GM18508 (cell line): ENCODE measurements at regions not wholly inside any gene's neighbourhood (a gene's known extent, or its start where the extent isn't known, plus 50 kb on each side); places are given as distances from the start of the nearest gene placed in this dataset.

Source experiments
- ATAC-seq: cut with Tn5 transposase; IDR thresholded peaks from one replicate; pipeline ENCODE4 v1.9.1; 2021; ENCODE audit warnings: moderate number of reproducible peaks; ENCODE audit not compliant: insufficient read depth, unreplicated experiment

- ATAC-seq: no peak
These were observed 112.8 kb upstream of the PSMD7 start for GRCh38 chr16:74183601-74184360.

- no peak for ATAC-seq
These were observed 126.8 kb upstream of the PSMD7 start for GRCh38 chr16:74169687-74170376.

GRCh38 chr16:74169066-74169465 lies 127.5 kb upstream of the PSMD7 start:
- no peak for ATAC-seq

GRCh38 chr16:74168445-74168844 lies 128.2 kb upstream of the PSMD7 start:
- ATAC-seq: no peak

GRCh38 chr16:74166456-74166855 lies 130.2 kb upstream of the PSMD7 start:
- no peak for ATAC-seq

GRCh38 chr16:74165566-74166080 lies 131.0 kb upstream of the PSMD7 start:
- ATAC-seq: no peak

GRCh38 chr16:74160759-74161158 lies 135.9 kb upstream of the PSMD7 start:
- no peak for ATAC-seq

- ATAC-seq: no peak
These were observed 142.8 kb upstream of the PSMD7 start for GRCh38 chr16:74153773-74154172.

GRCh38 chr16:74146643-74147042 lies 150.0 kb upstream of the PSMD7 start:
- ATAC-seq: no peak

- ATAC-seq: no peak
These were observed 153.4 kb upstream of the PSMD7 start for GRCh38 chr16:74143171-74143570.

GRCh38 chr16:74141015-74141414 lies 155.6 kb upstream of the PSMD7 start:
- ATAC-seq: no peak

- ATAC-seq: no peak
These were observed 156.1 kb upstream of the PSMD7 start for GRCh38 chr16:74140557-74140956.

GRCh38 chr16:74123826-74124225 lies 172.8 kb upstream of the PSMD7 start:
- ATAC-seq: no peak

- no peak for ATAC-seq
These were observed 173.4 kb upstream of the PSMD7 start for GRCh38 chr16:74123195-74123594.

- no peak for ATAC-seq
These were observed 178.8 kb upstream of the PSMD7 start for GRCh38 chr16:74117798-74118197.

- ATAC-seq: no peak
These were observed 183.1 kb upstream of the PSMD7 start for GRCh38 chr16:74113545-74113944.

- ATAC-seq: no peak
These were observed 185.1 kb upstream of the PSMD7 start for GRCh38 chr16:74111456-74111982.

GRCh38 chr16:74107795-74108610 lies 188.6 kb upstream of the PSMD7 start:
- ATAC-seq: peak; percentile 81

GRCh38 chr16:74104022-74104421 lies 192.6 kb upstream of the PSMD7 start:
- no peak for ATAC-seq

GRCh38 chr16:74101379-74102137 lies 195.1 kb upstream of the PSMD7 start:
- no peak for ATAC-seq
